HG03095 (cell line): ENCODE measurements at regions not wholly inside any gene's neighbourhood (a gene's known extent, or its start where the extent isn't known, plus 50 kb on each side); places are given as distances from the start of the nearest gene placed in this dataset.
"Not testable (repeated sequence)": the region's sequence is repeated elsewhere in the genome, so short reads cannot be mapped to it uniquely, and the experiment has no call there.

Experiments
- ATAC-seq: cut with Tn5 transposase; IDR thresholded peaks from one replicate; pipeline ENCODE4 v1.9.1; 2021; ENCODE audit warnings: moderate library complexity; ENCODE audit not compliant: unreplicated experiment

GRCh38 chr13:21872795-21873194 lies 201.9 kb downstream of the FGF9 start:
- no peak for ATAC-seq

GRCh38 chr13:21875116-21875515 lies 204.2 kb downstream of the FGF9 start:
- ATAC-seq = no peak

- ATAC-seq = no peak
Observed at GRCh38 chr13:21879263-21879914, 208.5 kb downstream of the FGF9 start.

GRCh38 chr13:21882766-21883165 lies 211.9 kb downstream of the FGF9 start:
- ATAC-seq = no peak

GRCh38 chr13:21883713-21884112 lies 212.8 kb downstream of the FGF9 start:
- ATAC-seq = no peak

GRCh38 chr13:21884299-21884909 lies 213.5 kb downstream of the FGF9 start:
- ATAC-seq = no peak

- no peak for ATAC-seq
Observed at GRCh38 chr13:21884965-21885567, 214.2 kb downstream of the FGF9 start.

GRCh38 chr13:21885714-21886224 lies 214.9 kb downstream of the FGF9 start:
- ATAC-seq = no peak

- no peak for ATAC-seq
Observed at GRCh38 chr13:21889651-21890050, 218.8 kb downstream of the FGF9 start.

GRCh38 chr13:21890220-21890619 lies 219.3 kb downstream of the FGF9 start:
- ATAC-seq = not testable (repeated sequence)

GRCh38 chr13:21894091-21894490 lies 223.2 kb downstream of the FGF9 start:
- no peak for ATAC-seq

- ATAC-seq = no peak
Observed at GRCh38 chr13:21894703-21895699, 224.1 kb downstream of the FGF9 start.

GRCh38 chr13:21895779-21896178 lies 224.9 kb downstream of the FGF9 start:
- ATAC-seq = no peak

GRCh38 chr13:21897161-21897560 lies 226.3 kb downstream of the FGF9 start:
- no peak for ATAC-seq

GRCh38 chr13:21898459-21898858 lies 227.6 kb downstream of the FGF9 start:
- ATAC-seq = no peak

- no peak for ATAC-seq
Observed at GRCh38 chr13:21898945-21899344, 228.1 kb downstream of the FGF9 start.

- no peak for ATAC-seq
Observed at GRCh38 chr13:21901336-21901735, 230.5 kb downstream of the FGF9 start.

- ATAC-seq = no peak
Observed at GRCh38 chr13:21901811-21902708, 231.2 kb downstream of the FGF9 start.

- no peak for ATAC-seq
Observed at GRCh38 chr13:21902709-21903098, 231.8 kb downstream of the FGF9 start.

- ATAC-seq = no peak
Observed at GRCh38 chr13:21905486-21905885, 234.6 kb downstream of the FGF9 start.
